ENCODE measurements at regions not wholly inside any gene's neighbourhood (a gene's known extent, or its start where the extent isn't known, plus 50 kb on each side); places are given as distances from the start of the nearest gene placed in this dataset.

GRCh38 chr6:166830891-166831363, 125.4 kb downstream of the RNASET2 start:
- TF ChIP-seq CTCF (IDR thresholded peaks at IDR 0.05) (no peak), POLR2A (IDR thresholded peaks at IDR 0.05) (no peak)
